NCI-H748 (cell line): ENCODE measurements at regions not wholly inside any gene's neighbourhood (a gene's known extent, or its start where the extent isn't known, plus 50 kb on each side); places are given as distances from the start of the nearest gene placed in this dataset.

Experiments used
- DNase-seq: peaks from one replicate; lab custom pipeline; 2025; ENCODE audit not compliant: unreplicated experiment; lab: John Stamatoyannopoulos, UW

GRCh38 chr10:3723766-3724165, 61.2 kb downstream of the KLF6 start:
- DNase-seq: no peak

- DNase-seq: no peak
Measured at GRCh38 chr10:3720228-3721019, 64.6 kb downstream of the KLF6 start.

GRCh38 chr10:3719024-3719843, 65.8 kb downstream of the KLF6 start:
- DNase-seq: no peak

GRCh38 chr10:3716093-3716492, 68.9 kb downstream of the KLF6 start:
- DNase-seq: no peak

GRCh38 chr10:3714967-3715366, 70.0 kb downstream of the KLF6 start:
- no peak for DNase-seq

- no peak for DNase-seq
Measured at GRCh38 chr10:3714531-3714930, 70.5 kb downstream of the KLF6 start.

- DNase-seq: no peak
Measured at GRCh38 chr10:3712707-3713106, 72.3 kb downstream of the KLF6 start.

- DNase-seq: no peak
Measured at GRCh38 chr10:3711918-3712317, 73.1 kb downstream of the KLF6 start.

- DNase-seq: no peak
Measured at GRCh38 chr10:3710764-3711163, 74.2 kb downstream of the KLF6 start.

GRCh38 chr10:3709456-3710060, 75.5 kb downstream of the KLF6 start:
- no peak for DNase-seq

GRCh38 chr10:3708852-3709251, 76.2 kb downstream of the KLF6 start:
- no peak for DNase-seq

GRCh38 chr10:3704565-3705325, 80.3 kb downstream of the KLF6 start:
- peak; percentile 23 for DNase-seq

GRCh38 chr10:3702569-3702968, 82.4 kb downstream of the KLF6 start:
- DNase-seq: peak; percentile 58

- no peak for DNase-seq
Measured at GRCh38 chr10:3702056-3702546, 82.9 kb downstream of the KLF6 start.

GRCh38 chr10:3701491-3701890, 83.5 kb downstream of the KLF6 start:
- DNase-seq: no peak

GRCh38 chr10:3700531-3701076, 84.4 kb downstream of the KLF6 start:
- DNase-seq: no peak

- no peak for DNase-seq
Measured at GRCh38 chr10:3699916-3700315, 85.1 kb downstream of the KLF6 start.

- DNase-seq: no peak
Measured at GRCh38 chr10:3698312-3698711, 86.7 kb downstream of the KLF6 start.

- DNase-seq: no peak
Measured at GRCh38 chr10:3693698-3694080, 91.3 kb downstream of the KLF6 start.

GRCh38 chr10:3693022-3693697, 91.8 kb downstream of the KLF6 start:
- no peak for DNase-seq
